ENCODE measurements at regions not wholly inside any gene's neighbourhood (a gene's known extent, or its start where the extent isn't known, plus 50 kb on each side); places are given as distances from the start of the nearest gene placed in this dataset.
"Not testable (repeated sequence)": the region's sequence is repeated elsewhere in the genome, so short reads cannot be mapped to it uniquely, and the experiment has no call there.

GRCh38 chr4:162851241-162851758, 315.4 kb downstream of the NAF1 start:
- DNase-seq (ENCODE audit: low read depth, low spot score) = not testable (repeated sequence)
- H3K27ac ChIP-seq = peak overlapping the region; percentile 60

- DNase-seq (ENCODE audit: low read depth, low spot score) = peak; percentile 46
These were observed 316.8 kb downstream of the NAF1 start for GRCh38 chr4:162849937-162850336.

GRCh38 chr4:162847945-162848549, 318.6 kb downstream of the NAF1 start:
- DNase-seq (ENCODE audit: low read depth, low spot score) = peak; percentile 26
- H3K27ac ChIP-seq = no peak overlapping the region

More at GRCh38 chr4:162849937-162850336, 316.8 kb downstream of the NAF1 start:
- peak overlapping the region; percentile 21 for H3K27ac ChIP-seq

- H3K27ac ChIP-seq = no peak overlapping the region
- no peak for DNase-seq (ENCODE audit: low read depth, low spot score)
These were observed 324.9 kb downstream of the NAF1 start for GRCh38 chr4:162841753-162842152.

GRCh38 chr4:162839814-162840213, 326.9 kb downstream of the NAF1 start:
- no peak for DNase-seq (ENCODE audit: low read depth, low spot score)
- no peak overlapping the region for H3K27ac ChIP-seq

GRCh38 chr4:162838671-162839070, 328.0 kb downstream of the NAF1 start:
- DNase-seq (ENCODE audit: low read depth, low spot score) = peak; percentile 69
- H3K27ac ChIP-seq = peak overlapping the region; percentile 11

GRCh38 chr4:162837679-162838078, 329.0 kb downstream of the NAF1 start:
- no peak for DNase-seq (ENCODE audit: low read depth, low spot score)
- peak overlapping the region; percentile 11 for H3K27ac ChIP-seq

GRCh38 chr4:162837241-162837640, 329.4 kb downstream of the NAF1 start:
- H3K27ac ChIP-seq = no peak overlapping the region

GRCh38 chr4:162836773-162837172, 329.9 kb downstream of the NAF1 start:
- H3K27ac ChIP-seq = no peak overlapping the region
- no peak for DNase-seq (ENCODE audit: low read depth, low spot score)

More at GRCh38 chr4:162837241-162837640, 329.4 kb downstream of the NAF1 start:
- DNase-seq (ENCODE audit: low read depth, low spot score) = no peak

- not testable (repeated sequence) for H3K27ac ChIP-seq; DNase-seq (ENCODE audit: low read depth, low spot score)
These were observed 330.4 kb downstream of the NAF1 start for GRCh38 chr4:162836258-162836657.

GRCh38 chr4:162830899-162831298, 335.8 kb downstream of the NAF1 start:
- no peak overlapping the region for H3K27ac ChIP-seq
- no peak for DNase-seq (ENCODE audit: low read depth, low spot score)

- DNase-seq (ENCODE audit: low read depth, low spot score) = not testable (repeated sequence)
These were observed 349.3 kb downstream of the NAF1 start for GRCh38 chr4:162817374-162817773.

GRCh38 chr4:162804351-162804924, 362.3 kb downstream of the NAF1 start:
- H3K27ac ChIP-seq = no peak overlapping the region
- DNase-seq (ENCODE audit: low read depth, low spot score) = no peak

More at GRCh38 chr4:162817374-162817773, 349.3 kb downstream of the NAF1 start:
- H3K27ac ChIP-seq = not testable (repeated sequence)

- no peak for DNase-seq (ENCODE audit: low read depth, low spot score)
- H3K27ac ChIP-seq = no peak overlapping the region
These were observed 363.3 kb downstream of the NAF1 start for GRCh38 chr4:162803378-162803777.

- DNase-seq (ENCODE audit: low read depth, low spot score) = no peak
- no peak overlapping the region for H3K27ac ChIP-seq
These were observed 369.6 kb downstream of the NAF1 start for GRCh38 chr4:162797108-162797507.

- no peak overlapping the region for H3K27ac ChIP-seq
- DNase-seq (ENCODE audit: low read depth, low spot score) = no peak
These were observed 373.1 kb downstream of the NAF1 start for GRCh38 chr4:162793571-162793970.

GRCh38 chr4:162793004-162793403, 373.7 kb downstream of the NAF1 start:
- no peak for DNase-seq (ENCODE audit: low read depth, low spot score)
- no peak overlapping the region for H3K27ac ChIP-seq

- DNase-seq (ENCODE audit: low read depth, low spot score) = no peak
- H3K27ac ChIP-seq = no peak overlapping the region
These were observed 375.5 kb downstream of the NAF1 start for GRCh38 chr4:162791226-162791625.

GRCh38 chr4:162787120-162787519, 379.6 kb downstream of the NAF1 start:
- no peak for DNase-seq (ENCODE audit: low read depth, low spot score)

GRCh38 chr4:162782778-162783525, 383.7 kb downstream of the NAF1 start:
- H3K27ac ChIP-seq = no peak overlapping the region
- no peak for DNase-seq (ENCODE audit: low read depth, low spot score)

More at GRCh38 chr4:162787120-162787519, 379.6 kb downstream of the NAF1 start:
- no peak overlapping the region for H3K27ac ChIP-seq
